Mesendoderm (in vitro differentiated cells): ENCODE measurements at regions not wholly inside any gene's neighbourhood (a gene's known extent, or its start where the extent isn't known, plus 50 kb on each side); places are given as distances from the start of the nearest gene placed in this dataset.

Source experiments
- DNase-seq: peaks from one replicate; pipeline ENCODE4 v3.0.0; 2013
- H2AK5ac ChIP-seq: 2 replicates; pipeline ENCODE4 v1.6.1; 2013; ENCODE audit warnings: low read length, inconsistent platforms
- H2BK120ac ChIP-seq: 2 replicates; pipeline ENCODE4 v1.6.1; 2013; ENCODE audit warnings: low read depth, mild to moderate bottlenecking, low read length, moderate library complexity, mixed read lengths
- H2BK15ac ChIP-seq: replicated peaks from 2 replicates; pipeline ENCODE4 v1.6.1; 2013; ENCODE audit warnings: low read depth, mild to moderate bottlenecking, moderate library complexity
- H2BK5ac ChIP-seq: 2 replicates; pipeline ENCODE4 v1.6.1; 2013; ENCODE audit warnings: low read length, inconsistent platforms
- H3K18ac ChIP-seq: 2 replicates; pipeline ENCODE4 v1.6.1; 2013; ENCODE audit warnings: mild to moderate bottlenecking, low read length, mixed read lengths
- H3K23ac ChIP-seq: one replicate; pipeline ENCODE4 v1.6.1; 2013; ENCODE audit warnings: low read length
- H3K27ac ChIP-seq: 2 replicates; pipeline ENCODE4 v1.5.1; 2013; ENCODE audit warnings: low read depth, mild to moderate bottlenecking, inconsistent platforms, low read length, moderate library complexity
- H3K27me3 ChIP-seq: 2 replicates; pipeline ENCODE4 v1.6.1; 2013; ENCODE audit warnings: low read length, control low read depth, mild to moderate bottlenecking, inconsistent platforms; ENCODE audit not compliant: insufficient read depth, poor library complexity
- H3K36me3 ChIP-seq: 2 replicates; pipeline ENCODE4 v1.6.1; 2013; ENCODE audit warnings: low read length, inconsistent platforms; ENCODE audit not compliant: control insufficient read depth, insufficient read depth
- H3K4ac ChIP-seq: one replicate; pipeline ENCODE4 v1.6.1; 2013; ENCODE audit warnings: low read depth, mild to moderate bottlenecking, low read length, moderate library complexity
- H3K4me1 ChIP-seq: 2 replicates; pipeline ENCODE4 v1.6.1; 2013; ENCODE audit warnings: low read depth, low read length, inconsistent platforms; ENCODE audit not compliant: control insufficient read depth
- H3K4me2 ChIP-seq: 2 replicates; pipeline ENCODE4 v1.6.1; 2013; ENCODE audit warnings: low read length
- H3K4me3 ChIP-seq: 2 replicates; pipeline ENCODE4 v1.5.1; 2013; ENCODE audit warnings: mild to moderate bottlenecking, low read length
- H3K56ac ChIP-seq: one replicate; pipeline ENCODE4 v1.6.1; 2013; ENCODE audit warnings: low read length
- H3K79me1 ChIP-seq: 2 replicates; pipeline ENCODE4 v1.6.1; 2013; ENCODE audit warnings: low read length, inconsistent platforms
- H3K79me2 ChIP-seq: 2 replicates; pipeline ENCODE4 v1.6.1; 2013; ENCODE audit warnings: mild to moderate bottlenecking, low read length; ENCODE audit not compliant: control insufficient read depth, insufficient read depth
- H3K9ac ChIP-seq: 2 replicates; pipeline ENCODE4 v1.6.1; 2013; ENCODE audit warnings: low read length, inconsistent platforms
- H4K5ac ChIP-seq: one replicate; pipeline ENCODE4 v1.6.1; 2013; ENCODE audit warnings: low read length
- H4K8ac ChIP-seq: one replicate; pipeline ENCODE4 v1.6.1; 2013; ENCODE audit warnings: low read depth, mild to moderate bottlenecking, control low read depth, low read length, moderate library complexity
- WGBS: extraction: QIAGEN DNeasy Blood & Tissue Kit; methylation state at CpG from one replicate; pipeline ENCODE4 v1.1.7; 2013; ENCODE audit warnings: low lambda C conversion rate, missing lambda C conversion rate; ENCODE audit not compliant: insufficient coverage; ENCODE audit errors: extremely low coverage; 5-methylcytosine and 5-hydroxymethylcytosine counted together

- no peak overlapping the region for H4K5ac ChIP-seq
- no peak for DNase-seq
These were observed 313.2 kb downstream of the ANTXR2 start for GRCh38 chr4:79759793-79760192.

GRCh38 chr4:79757600-79757999 lies 315.4 kb downstream of the ANTXR2 start:
- Histone ChIP-seq H3K79me1 (no peaks in the 10 kb centered on the region), H4K5ac (no peak overlapping the region), H2BK120ac (no peak overlapping the region), H2AK5ac (no peak overlapping the region), H3K56ac (no peak overlapping the region), H3K18ac (no peak overlapping the region), H3K4me2 (no peak overlapping the region), H3K4ac (no peak overlapping the region), H3K23ac (no peak overlapping the region), H3K4me3 (no peak overlapping the region), H3K79me2 (no peaks in the 10 kb centered on the region), H3K27ac (no peak overlapping the region), H2BK5ac (no peak overlapping the region), H3K9ac (no peak overlapping the region), H2BK15ac (no peak overlapping the region), H3K36me3 (no peaks in the 10 kb centered on the region), H3K4me1 (no peaks in the 10 kb centered on the region), H4K8ac (no peak overlapping the region), H3K27me3 (no peaks in the 10 kb centered on the region)
- DNase-seq = no peak

More at GRCh38 chr4:79759793-79760192, 313.2 kb downstream of the ANTXR2 start:
- no peak overlapping the region for H3K9ac ChIP-seq
- H3K27me3 ChIP-seq = no peaks in the 10 kb centered on the region
- H3K36me3 ChIP-seq = no peaks in the 10 kb centered on the region
- no peak overlapping the region for H3K4me2 ChIP-seq
- no peak overlapping the region for H3K18ac ChIP-seq
- no peak overlapping the region for H2BK5ac ChIP-seq
- no peak overlapping the region for H3K27ac ChIP-seq
- H3K79me1 ChIP-seq = no peaks in the 10 kb centered on the region
- no peak overlapping the region for H3K23ac ChIP-seq
- H2BK120ac ChIP-seq = no peak overlapping the region
- H4K8ac ChIP-seq = no peak overlapping the region
- H3K79me2 ChIP-seq = no peaks in the 10 kb centered on the region
- no peaks in the 10 kb centered on the region for H3K4me1 ChIP-seq
- no peak overlapping the region for H3K56ac ChIP-seq
- H3K4ac ChIP-seq = no peak overlapping the region
- H2AK5ac ChIP-seq = no peak overlapping the region
- no peak overlapping the region for H3K4me3 ChIP-seq
- H2BK15ac ChIP-seq = no peak overlapping the region

DNA sequence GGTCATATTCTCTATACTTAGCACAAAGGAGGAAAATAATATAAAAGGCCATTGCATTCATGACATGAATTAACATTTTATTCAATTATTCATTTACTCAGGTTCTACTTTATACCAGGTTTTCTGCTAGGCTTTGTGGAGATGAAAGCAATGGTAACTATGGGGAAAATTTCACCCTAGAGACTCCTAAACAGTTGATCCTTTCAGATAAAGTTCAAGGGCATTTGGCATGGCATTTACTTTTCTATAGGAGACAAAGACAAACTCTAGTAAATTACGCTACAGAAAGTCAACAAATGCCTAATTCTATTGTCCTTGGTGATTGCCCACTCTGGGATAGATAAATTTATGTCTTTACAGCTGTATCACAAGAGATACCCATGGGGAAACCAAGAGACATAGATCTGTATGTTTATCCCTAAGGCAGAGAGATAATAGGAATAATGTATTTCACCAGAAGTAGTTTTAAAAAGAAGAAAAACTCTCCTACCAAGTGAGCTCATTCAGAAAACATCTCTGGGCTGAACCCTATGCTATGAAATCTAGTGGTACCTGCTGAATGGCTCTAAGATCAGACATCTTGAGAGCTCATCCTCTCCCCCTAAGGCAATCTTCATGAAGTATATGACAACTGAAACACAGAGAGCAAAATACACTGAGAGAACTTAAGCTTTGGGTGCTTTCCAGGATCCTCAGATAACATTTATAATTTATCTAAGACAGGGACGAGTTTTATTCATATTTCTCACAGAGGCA lies 316.7 kb downstream of the ANTXR2 start:
- H3K79me1 ChIP-seq = no peaks in the 10 kb centered on the region
- H3K4ac ChIP-seq = no peak overlapping the region
- no peak overlapping the region for H4K8ac ChIP-seq
- no peak overlapping the region for H3K23ac ChIP-seq
- H4K5ac ChIP-seq = no peak overlapping the region
- H3K9ac ChIP-seq = no peak overlapping the region
- no peaks in the 10 kb centered on the region for H3K27me3 ChIP-seq
- no peaks in the 10 kb centered on the region for H3K79me2 ChIP-seq
- H3K4me2 ChIP-seq = no peak overlapping the region
- H2AK5ac ChIP-seq = no peak overlapping the region
- WGBS = no CpG with 5 or more reads among the region's 2 CpGs
- H3K56ac ChIP-seq = no peak overlapping the region
- DNase-seq = no peak
- no peak overlapping the region for H3K27ac ChIP-seq
- H2BK5ac ChIP-seq = no peak overlapping the region
- H3K4me1 ChIP-seq = no peaks in the 10 kb centered on the region
- H3K4me3 ChIP-seq = no peak overlapping the region
- H3K36me3 ChIP-seq = no peaks in the 10 kb centered on the region
- no peak overlapping the region for H2BK120ac ChIP-seq
- H3K18ac ChIP-seq = no peak overlapping the region
- no peak overlapping the region for H2BK15ac ChIP-seq

DNA sequence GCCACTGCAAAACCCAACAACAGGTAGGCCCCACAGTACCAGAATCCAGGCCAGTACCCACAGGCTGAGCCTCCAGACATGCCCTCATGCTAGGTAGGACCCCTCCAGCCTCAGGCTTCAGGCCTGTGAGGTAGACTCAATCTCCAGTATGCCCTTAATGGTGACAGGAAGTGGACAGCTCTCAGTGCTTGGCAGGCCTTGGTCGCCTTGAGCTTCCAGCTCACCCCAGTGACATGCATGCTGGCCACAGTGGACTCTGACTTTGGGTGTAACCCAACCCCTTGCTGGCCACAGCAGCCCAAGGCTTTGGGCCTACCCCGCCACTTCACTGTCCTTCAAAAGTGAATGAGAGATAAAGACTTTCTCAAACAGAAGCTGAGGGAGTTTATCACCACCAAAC lies 324.2 kb downstream of the ANTXR2 start:
- Histone ChIP-seq H3K79me1 (no peaks in the 10 kb centered on the region), H2BK5ac (no peak overlapping the region)
- no CpG with 5 or more reads among the region's 2 CpGs for WGBS

DNA sequence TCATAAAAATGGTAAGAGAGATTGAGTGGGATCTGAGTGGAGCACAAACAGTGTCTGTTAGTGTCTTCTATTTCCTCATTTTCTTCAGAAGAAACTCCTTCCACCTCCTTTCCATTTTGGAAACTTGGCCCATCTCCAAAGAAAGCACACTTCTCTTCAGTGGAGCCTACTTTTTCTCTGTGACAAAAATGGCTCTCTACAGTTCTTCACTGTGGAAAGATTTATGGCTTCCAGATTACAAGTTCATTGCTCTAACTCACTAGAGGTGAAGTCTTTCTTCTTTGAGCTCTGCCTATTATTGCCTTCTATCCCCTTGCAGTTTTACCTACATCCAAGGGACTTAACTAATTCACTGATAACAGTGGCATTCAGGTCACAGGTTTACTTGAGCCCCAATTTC lies 325.8 kb downstream of the ANTXR2 start:
- no peak overlapping the region for H3K4me3 ChIP-seq

More for the DNA sequence above, 324.2 kb downstream of the ANTXR2 start:
- H3K27ac ChIP-seq = no peak overlapping the region
- no peak overlapping the region for H2BK15ac ChIP-seq
- no peak overlapping the region for H2AK5ac ChIP-seq
- H3K56ac ChIP-seq = no peak overlapping the region
- no peak for DNase-seq
- H2BK120ac ChIP-seq = no peak overlapping the region
- H3K4me3 ChIP-seq = no peak overlapping the region
- H3K23ac ChIP-seq = no peak overlapping the region
- H3K18ac ChIP-seq = no peak overlapping the region
- no peaks in the 10 kb centered on the region for H3K4me1 ChIP-seq
- no peak overlapping the region for H4K8ac ChIP-seq
- H3K79me2 ChIP-seq = no peaks in the 10 kb centered on the region
- H3K27me3 ChIP-seq = no peaks in the 10 kb centered on the region
- H3K4me2 ChIP-seq = no peak overlapping the region
- no peak overlapping the region for H3K9ac ChIP-seq
- no peak overlapping the region for H3K4ac ChIP-seq
- no peaks in the 10 kb centered on the region for H3K36me3 ChIP-seq
- H4K5ac ChIP-seq = no peak overlapping the region

GRCh38 chr4:79743014-79743413 lies 330.0 kb downstream of the ANTXR2 start:
- Histone ChIP-seq H3K36me3 (no peaks in the 10 kb centered on the region), H3K18ac (no peak overlapping the region), H3K79me2 (no peaks in the 10 kb centered on the region), H3K4me2 (no peak overlapping the region), H3K27ac (no peak overlapping the region), H3K23ac (no peak overlapping the region), H2AK5ac (no peak overlapping the region), H3K9ac (no peak overlapping the region), H2BK15ac (no peak overlapping the region), H2BK5ac (no peak overlapping the region), H3K27me3 (no peaks in the 10 kb centered on the region), H3K4ac (no peak overlapping the region), H4K8ac (no peak overlapping the region), H3K4me3 (no peak overlapping the region), H3K56ac (no peak overlapping the region), H3K4me1 (no peaks in the 10 kb centered on the region), H3K79me1 (no peaks in the 10 kb centered on the region), H2BK120ac (no peak overlapping the region), H4K5ac (no peak overlapping the region)
- no peak for DNase-seq
- WGBS = no CpG with 5 or more reads among the region's 8 CpGs

More for the DNA sequence above, 325.8 kb downstream of the ANTXR2 start:
- Histone ChIP-seq H3K27ac (no peak overlapping the region), H3K79me2 (no peaks in the 10 kb centered on the region), H3K36me3 (no peaks in the 10 kb centered on the region), H3K27me3 (no peaks in the 10 kb centered on the region), H2BK15ac (no peak overlapping the region), H3K9ac (no peak overlapping the region), H3K56ac (no peak overlapping the region), H2AK5ac (no peak overlapping the region), H3K79me1 (no peaks in the 10 kb centered on the region), H2BK5ac (no peak overlapping the region), H2BK120ac (no peak overlapping the region), H3K4ac (no peak overlapping the region), H3K4me1 (no peaks in the 10 kb centered on the region), H3K18ac (no peak overlapping the region), H4K5ac (no peak overlapping the region), H4K8ac (no peak overlapping the region), H3K4me2 (no peak overlapping the region), H3K23ac (no peak overlapping the region)
- DNase-seq = no peak
